Ishikawa (cell line): ENCODE measurements at regions not wholly inside any gene's neighbourhood (a gene's known extent, or its start where the extent isn't known, plus 50 kb on each side); places are given as distances from the start of the nearest gene placed in this dataset.

Experiments
- CEBPB ChIP-seq: IDR thresholded peaks from 2 replicates; pipeline ENCODE4 v1.6.1; 2012
- EP300 ChIP-seq: IDR thresholded peaks from 2 replicates; pipeline ENCODE4 v1.6.1; 2012; ENCODE audit warnings: borderline replicate concordance
- YY1 ChIP-seq: IDR thresholded peaks from 2 replicates; pipeline ENCODE4 v1.6.1; 2012; ENCODE audit warnings: low read depth

DNA sequence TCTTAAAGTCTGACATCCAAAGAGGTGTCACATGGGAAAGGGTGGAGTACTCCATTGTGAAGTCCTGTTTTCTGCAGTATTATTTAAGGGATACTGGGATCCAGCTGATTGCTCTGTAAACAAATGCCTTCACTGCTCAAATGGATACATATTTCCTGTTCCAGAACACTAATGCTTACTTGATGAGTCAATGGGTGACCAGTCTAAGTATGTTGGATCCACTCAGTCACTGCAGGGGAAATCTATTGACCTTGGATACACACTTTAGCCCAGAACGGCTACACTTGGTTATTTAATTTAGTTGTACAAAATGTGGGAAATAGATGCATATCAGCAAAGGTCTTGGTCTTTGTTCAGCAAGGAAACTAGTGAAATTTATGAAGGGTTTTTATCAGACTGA is 261.4 kb downstream of the MAP2K4 start:
- no peak for TF ChIP-seq YY1
- no peak for TF ChIP-seq EP300
- TF ChIP-seq CEBPB, result no peak
